Stomach (tissue), 4 donors: ENCODE measurements at regions not wholly inside any gene's neighbourhood (a gene's known extent, or its start where the extent isn't known, plus 50 kb on each side); places are given as distances from the start of the nearest gene placed in this dataset.

Experiments
- CTCF ChIP-seq, 7 experiments: fragments of 450-650 bp in 4 of 7; fragments of 200-600 bp in 3 of 7; sonication (generic) in 3 of 7; IDR thresholded peaks; one replicate each; pipeline ENCODE4 v1.5.1; 2016 to 2019; ENCODE audit warnings: antibody characterized with exemption in 7 of 7, control low read depth in 2 of 7, mild to moderate bottlenecking in 1 of 7
- POLR2A ChIP-seq, 4 donors: fragments of 450-650 bp; IDR thresholded peaks; one replicate each; pipeline ENCODE4 v1.6.1; 2016; ENCODE audit warnings: antibody characterized with exemption in 4 of 4, control low read depth in 2 of 4, mild to moderate bottlenecking in 1 of 4, moderate library complexity in 1 of 4

DNA sequence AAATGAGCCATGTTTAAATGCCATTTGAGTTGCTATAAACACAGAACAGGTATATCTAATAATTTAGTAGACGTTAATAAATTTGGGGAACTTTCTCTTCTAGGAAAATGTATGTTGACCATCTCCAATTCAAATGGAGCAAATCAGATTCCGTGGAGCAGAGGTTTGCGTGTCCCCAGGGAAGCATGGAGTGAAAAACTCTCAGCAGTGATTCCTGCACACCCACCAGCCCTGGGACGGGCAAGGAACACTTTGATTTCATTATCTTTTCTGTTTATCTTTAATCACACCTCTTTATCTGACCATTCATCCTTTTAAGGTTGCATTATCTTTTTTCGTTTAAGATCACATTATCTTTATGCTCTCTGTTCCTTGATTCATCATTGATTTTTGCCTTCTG is 95.0 kb downstream of the RNASET2 start:
- no peak for TF ChIP-seq CTCF (IDR thresholded peaks at IDR 0.05)
- TF ChIP-seq POLR2A (IDR thresholded peaks at IDR 0.05): no peak
